Adrenal gland (tissue), 9 donors: ENCODE measurements at regions not wholly inside any gene's neighbourhood (a gene's known extent, or its start where the extent isn't known, plus 50 kb on each side); places are given as distances from the start of the nearest gene placed in this dataset.

ENCODE experiments used
- DNase-seq, 7 donors: peaks; one replicate each; pipeline ENCODE4 v3.0.0-alpha.2; 2019 to 2020
- H3K27ac ChIP-seq, 5 donors: fragments of 200-600 bp; sonication (generic) in 4 of 5; 1 replicate in 3 of 5; 2 replicates in 2 of 5; pipeline versions ENCODE4 v1.5.1 to v1.8.0; 2016 to 2020; ENCODE audit warnings: mild to moderate bottlenecking in 1 of 5
- H3K27me3 ChIP-seq: fragments of 200-600 bp; 2 replicates; pipeline ENCODE4 v1.8.0; 2021
- H3K36me3 ChIP-seq, 2 donors: fragments of 200-600 bp; replicated peaks in 1 of 2; 1 replicate in 1 of 2; 2 replicates in 1 of 2; pipeline versions ENCODE4 v1.5.1 to v1.8.0; 2018 to 2022
- H3K4me1 ChIP-seq, 2 donors: fragments of 200-600 bp; replicated peaks in 1 of 2; 1 replicate in 1 of 2; 2 replicates in 1 of 2; pipeline versions ENCODE4 v1.5.1 to v1.8.0; 2018 to 2021
- H3K4me3 ChIP-seq, 4 donors: fragments of 200-600 bp; sonication (generic) in 3 of 4; one replicate each; pipeline ENCODE4 v1.5.1; 2016 to 2018
- H3K9me3 ChIP-seq, 3 donors: fragments of 200-600 bp; sonication (generic) in 1 of 3; replicated peaks in 1 of 3; 1 replicate in 2 of 3; 2 replicates in 1 of 3; pipeline versions ENCODE4 v1.5.1 to v1.8.0; 2016 to 2021
- POLR2A ChIP-seq, 2 donors: fragments of 450-650 bp; IDR thresholded peaks; one replicate each; pipeline ENCODE4 v1.6.1; 2017; ENCODE audit warnings: antibody characterized with exemption in 2 of 2, mild to moderate bottlenecking in 2 of 2, moderate library complexity in 1 of 2
- WGBS, 4 donors: extraction: QIAGEN DNeasy Blood & Tissue Kit in 2 of 4; methylation state at CpG; one replicate each; pipeline versions ENCODE4 v1.1.5 to v1.1.7; 2013 to 2017; 5-methylcytosine and 5-hydroxymethylcytosine counted together
- intact Hi-C, 2 donors: fragments of 100-400 bp; cut with DNase I; formaldehyde crosslinking; loops; one replicate each; pipeline versions ENCODE4 v1.14.1 to v1.15.0; 2022 to 2023
- TF ChIP-seq, protein P1 (sequence below), 6 experiments: fragments of 450-650 bp in 4 of 6; fragments of 200-600 bp in 2 of 6; sonication (generic) in 1 of 6; IDR thresholded peaks; 1 replicate in 5 of 6; 2 replicates in 1 of 6; pipeline versions ENCODE4 v1.5.1 to v1.8.0; 2016 to 2021; ENCODE audit warnings: antibody characterized with exemption in 6 of 6, mild to moderate bottlenecking in 2 of 6, moderate library complexity in 1 of 6
- donor health status: healthy with polysubstance abuse.
- donor health status: Bipolar disorder and iron deficiency.
- donor health status: DM: yes; HTN: yes; CAD: no.
- donor health status: DM: no; HTN: no; CAD: no.
- donor health status: DM: no; HTN: no; CAD: no.

DNA sequence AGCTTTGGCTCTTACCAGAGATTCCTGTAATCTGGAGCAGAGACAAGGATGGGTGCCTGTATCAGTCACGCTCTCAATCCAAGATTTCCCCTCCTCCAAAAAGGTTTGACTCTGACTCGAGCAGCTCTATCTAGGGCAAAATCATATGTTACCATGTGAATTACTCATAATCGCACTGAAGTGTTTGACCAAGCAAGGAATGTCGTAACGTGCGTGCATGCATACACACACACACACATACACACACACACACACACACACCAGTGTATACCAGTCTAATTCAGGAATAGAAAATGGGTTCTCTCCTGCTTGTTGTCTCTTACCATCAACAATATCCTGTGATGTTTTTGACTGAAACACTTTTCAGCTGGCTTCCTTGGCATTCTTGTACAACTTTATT, 835.1 kb downstream of the KCNJ2 start:
- WGBS, 4 donors, result 84 to 93% (median 85%) methylated on average over 6 of the region's 6 CpGs
- no peak overlapping the region for H3K27ac ChIP-seq
- DNase-seq, result no peak
- no peaks in the 10 kb centered on the region for H3K9me3 ChIP-seq
- H3K27me3 ChIP-seq, result no peaks in the 10 kb centered on the region
- intact Hi-C loops, result no loop called here
- no peak for TF ChIP-seq POLR2A (IDR thresholded peaks at IDR 0.05)
- TF ChIP-seq, protein P1, sequence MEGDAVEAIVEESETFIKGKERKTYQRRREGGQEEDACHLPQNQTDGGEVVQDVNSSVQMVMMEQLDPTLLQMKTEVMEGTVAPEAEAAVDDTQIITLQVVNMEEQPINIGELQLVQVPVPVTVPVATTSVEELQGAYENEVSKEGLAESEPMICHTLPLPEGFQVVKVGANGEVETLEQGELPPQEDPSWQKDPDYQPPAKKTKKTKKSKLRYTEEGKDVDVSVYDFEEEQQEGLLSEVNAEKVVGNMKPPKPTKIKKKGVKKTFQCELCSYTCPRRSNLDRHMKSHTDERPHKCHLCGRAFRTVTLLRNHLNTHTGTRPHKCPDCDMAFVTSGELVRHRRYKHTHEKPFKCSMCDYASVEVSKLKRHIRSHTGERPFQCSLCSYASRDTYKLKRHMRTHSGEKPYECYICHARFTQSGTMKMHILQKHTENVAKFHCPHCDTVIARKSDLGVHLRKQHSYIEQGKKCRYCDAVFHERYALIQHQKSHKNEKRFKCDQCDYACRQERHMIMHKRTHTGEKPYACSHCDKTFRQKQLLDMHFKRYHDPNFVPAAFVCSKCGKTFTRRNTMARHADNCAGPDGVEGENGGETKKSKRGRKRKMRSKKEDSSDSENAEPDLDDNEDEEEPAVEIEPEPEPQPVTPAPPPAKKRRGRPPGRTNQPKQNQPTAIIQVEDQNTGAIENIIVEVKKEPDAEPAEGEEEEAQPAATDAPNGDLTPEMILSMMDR (IDR thresholded peaks at IDR 0.05), result no peak
- H3K4me1 ChIP-seq, result no peaks in the 10 kb centered on the region
- no peaks in the 10 kb centered on the region for H3K36me3 ChIP-seq
- H3K4me3 ChIP-seq, result no peak overlapping the region

DNA sequence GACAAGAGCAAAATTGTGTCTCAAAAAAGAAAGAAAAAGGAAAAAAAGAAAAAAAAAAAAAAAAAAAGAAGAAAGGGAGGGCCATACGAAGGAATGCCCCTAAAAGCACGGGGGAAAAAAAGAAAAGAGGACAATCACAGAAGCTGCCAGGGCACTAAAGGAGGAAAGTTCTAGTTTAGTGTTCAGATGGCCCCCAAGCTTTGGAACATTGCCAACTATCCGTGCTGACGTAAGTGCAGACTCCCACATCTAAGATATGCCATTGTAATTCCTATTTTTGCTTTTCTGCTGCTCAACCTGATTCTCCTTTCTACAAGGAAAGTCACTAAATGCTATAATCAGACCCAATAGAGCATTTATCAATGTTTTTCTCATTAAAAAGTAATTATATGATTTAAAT, 842.1 kb downstream of the KCNJ2 start:
- 45 to 57% (median 48%) methylated on average over 4 of the region's 4 CpGs for WGBS, 4 donors
- TF ChIP-seq, protein P1 (IDR thresholded peaks at IDR 0.05), result no peak
- TF ChIP-seq POLR2A (IDR thresholded peaks at IDR 0.05), result no peak

DNA sequence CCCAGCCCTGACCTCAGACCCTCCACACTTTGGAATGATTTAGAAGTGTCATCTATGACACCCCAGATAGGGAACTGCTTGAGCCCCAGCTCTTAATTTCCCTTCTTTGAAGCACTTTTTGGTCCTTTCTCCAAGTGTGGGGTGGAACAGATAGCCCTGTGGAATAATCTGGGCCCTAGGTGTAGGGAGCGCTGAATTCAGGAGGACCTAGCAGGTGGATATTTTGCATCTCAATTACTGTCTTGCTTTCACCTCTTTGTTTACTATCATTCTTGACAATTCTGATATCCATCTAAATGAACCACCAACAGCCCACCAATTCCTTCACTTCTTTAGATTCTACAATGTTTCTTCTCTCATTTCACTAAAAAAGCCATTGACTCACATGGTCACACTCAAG, 850.4 kb downstream of the KCNJ2 start:
- WGBS, 4 donors, result 85 to 97% (median 95%) methylated on average over 1 of the region's 1 CpG
- DNase-seq, result no peak
- intact Hi-C loops, result no loop called here
- no peak for TF ChIP-seq POLR2A (IDR thresholded peaks at IDR 0.05)
- TF ChIP-seq, protein P1 (IDR thresholded peaks at IDR 0.05), result no peak
- H3K4me1 ChIP-seq, result no peaks in the 10 kb centered on the region
- H3K36me3 ChIP-seq, result no peaks in the 10 kb centered on the region
- H3K27me3 ChIP-seq, result no peaks in the 10 kb centered on the region
- H3K9me3 ChIP-seq, result no peaks in the 10 kb centered on the region
- H3K27ac ChIP-seq, result no peak overlapping the region
- no peak overlapping the region for H3K4me3 ChIP-seq

More for the DNA sequence above, 842.1 kb downstream of the KCNJ2 start:
- no peaks in the 10 kb centered on the region for H3K4me1 ChIP-seq
- H3K9me3 ChIP-seq, result no peaks in the 10 kb centered on the region
- H3K36me3 ChIP-seq, result no peaks in the 10 kb centered on the region
- intact Hi-C loops, result no loop called here
- H3K27ac ChIP-seq, result no peak overlapping the region
- DNase-seq, result no peak
- H3K27me3 ChIP-seq, result no peaks in the 10 kb centered on the region
- H3K4me3 ChIP-seq, result no peak overlapping the region

DNA sequence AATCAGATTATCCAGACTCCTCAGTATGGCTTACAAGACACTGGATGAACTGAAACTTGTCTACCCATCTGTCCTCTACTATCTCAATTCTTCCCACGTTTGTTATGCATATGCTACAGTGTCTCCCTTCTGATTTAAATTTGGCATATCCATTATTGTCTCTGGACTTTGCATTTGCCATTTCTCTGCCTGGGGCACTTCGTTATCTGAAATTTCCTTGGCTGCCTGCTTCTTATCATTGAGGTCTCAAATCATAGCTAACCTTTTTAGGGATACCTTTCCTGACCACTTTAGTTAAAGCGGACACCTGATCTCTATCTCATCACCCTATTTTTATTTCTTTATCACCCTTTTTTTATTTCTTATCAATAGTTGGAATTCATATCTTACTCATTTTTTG, 853.4 kb downstream of the KCNJ2 start:
- H3K4me3 ChIP-seq, result no peak overlapping the region
- intact Hi-C loops, result no loop called here

More for the DNA sequence above, 853.4 kb downstream of the KCNJ2 start:
- Histone ChIP-seq H3K9me3 (no peaks in the 10 kb centered on the region), H3K27me3 (no peaks in the 10 kb centered on the region), H3K27ac (no peak overlapping the region), H3K4me1 (no peaks in the 10 kb centered on the region), H3K36me3 (no peaks in the 10 kb centered on the region)
- WGBS, 4 donors, result 60 to 74% (median 66%) methylated on average over 3 of the region's 3 CpGs
- TF ChIP-seq, protein P1 (IDR thresholded peaks at IDR 0.05), result no peak
- no peak for TF ChIP-seq POLR2A (IDR thresholded peaks at IDR 0.05)
- DNase-seq, result no peak
